GM19438 (cell line): ENCODE measurements at regions not wholly inside any gene's neighbourhood (a gene's known extent, or its start where the extent isn't known, plus 50 kb on each side); places are given as distances from the start of the nearest gene placed in this dataset.

Source experiments
- ATAC-seq: cut with Tn5 transposase; IDR thresholded peaks from one replicate; pipeline ENCODE4 v1.9.1; 2021; ENCODE audit warnings: low read depth; ENCODE audit not compliant: unreplicated experiment

DNA sequence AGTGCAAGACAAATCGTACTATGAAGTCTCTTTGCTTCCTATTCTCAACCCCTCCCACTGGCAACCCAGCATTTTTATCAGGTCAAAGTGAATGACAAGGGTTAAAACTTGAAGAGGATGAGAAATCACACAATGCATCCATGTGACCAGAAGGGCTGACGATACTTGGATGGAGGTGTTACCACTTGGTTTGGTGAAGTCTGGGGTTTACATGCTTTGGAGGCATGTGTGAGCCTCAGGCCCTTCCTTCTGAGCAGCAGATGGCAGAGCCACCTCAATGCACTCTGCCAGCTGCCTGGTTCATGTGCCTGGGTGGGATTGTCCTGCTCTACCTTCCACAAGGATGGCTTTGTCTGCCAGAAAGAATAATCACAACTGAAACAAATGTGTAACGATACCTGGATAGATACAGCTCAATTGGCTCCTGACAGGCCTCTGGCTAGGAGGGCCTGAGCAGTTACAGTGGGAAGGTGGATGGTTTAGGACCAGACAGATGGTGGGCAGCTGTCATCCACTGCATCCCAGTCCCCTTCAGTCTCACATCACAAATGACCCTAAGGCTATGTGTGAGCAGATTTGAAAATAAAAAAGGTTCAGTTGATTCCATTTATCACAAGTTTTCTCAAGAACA, 51.5 kb upstream of the CNIH3 start:
- ATAC-seq, result no peak

DNA sequence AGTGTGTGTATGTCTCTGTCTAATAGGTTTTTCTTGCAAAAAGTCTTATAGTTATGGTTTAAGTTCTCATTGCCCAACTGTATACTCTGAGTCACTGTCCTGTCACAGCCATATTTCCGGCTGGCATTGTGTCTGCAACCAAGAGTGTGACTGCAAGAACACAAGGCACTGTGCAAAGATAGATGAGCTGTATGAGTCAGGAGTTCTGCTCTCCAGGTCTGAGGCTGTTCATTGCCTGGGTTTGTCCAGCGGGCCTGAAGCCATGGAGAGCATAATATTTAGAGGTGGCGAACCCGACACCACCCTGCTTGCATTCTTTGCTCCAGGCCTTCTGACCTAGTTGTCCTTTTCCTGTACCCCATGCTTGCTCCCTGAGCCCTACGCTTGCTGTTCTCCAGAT, 50.9 kb upstream of the CNIH3 start:
- ATAC-seq, result no peak

DNA sequence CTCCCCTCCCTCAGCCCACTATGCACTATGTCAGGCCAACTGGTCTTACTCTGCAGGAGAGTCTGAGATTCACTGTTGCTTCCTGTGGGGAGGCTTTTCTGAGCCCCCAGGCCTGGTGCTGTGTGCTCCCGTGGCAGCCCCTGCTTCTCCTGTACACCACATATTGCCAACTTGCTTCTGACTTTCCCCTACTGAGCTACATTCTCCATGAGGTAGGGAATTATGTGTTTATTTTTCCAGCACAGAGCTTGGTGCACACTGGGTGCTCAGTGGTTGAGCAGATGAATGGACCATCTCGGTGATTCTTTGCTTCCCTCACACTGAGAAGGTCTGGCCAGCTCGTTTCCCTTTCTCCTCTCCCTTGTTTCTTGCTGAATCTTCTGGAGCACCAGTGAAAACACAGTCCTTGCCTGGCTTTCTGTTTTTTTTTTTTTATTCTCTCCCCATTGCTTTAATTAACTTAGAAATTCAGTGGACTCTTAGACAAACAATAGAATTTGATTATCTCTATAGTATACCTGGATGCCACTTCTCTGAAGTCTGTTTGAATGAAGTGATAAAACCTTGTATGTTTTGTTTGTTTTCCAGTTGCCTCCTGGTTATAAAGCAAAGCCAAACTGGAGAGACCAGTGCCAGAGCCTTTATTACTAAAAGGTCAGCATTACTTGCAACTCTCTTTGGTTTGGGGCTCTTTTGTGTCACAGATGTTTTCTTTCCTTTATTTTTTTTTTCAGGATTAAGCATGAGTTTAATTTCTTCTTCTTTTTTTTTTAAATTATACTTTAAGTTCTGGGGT, 50.3 kb upstream of the CNIH3 start:
- ATAC-seq, result no peak
